ENCODE measurements at regions not wholly inside any gene's neighbourhood (a gene's known extent, or its start where the extent isn't known, plus 50 kb on each side); places are given as distances from the start of the nearest gene placed in this dataset.

DNA sequence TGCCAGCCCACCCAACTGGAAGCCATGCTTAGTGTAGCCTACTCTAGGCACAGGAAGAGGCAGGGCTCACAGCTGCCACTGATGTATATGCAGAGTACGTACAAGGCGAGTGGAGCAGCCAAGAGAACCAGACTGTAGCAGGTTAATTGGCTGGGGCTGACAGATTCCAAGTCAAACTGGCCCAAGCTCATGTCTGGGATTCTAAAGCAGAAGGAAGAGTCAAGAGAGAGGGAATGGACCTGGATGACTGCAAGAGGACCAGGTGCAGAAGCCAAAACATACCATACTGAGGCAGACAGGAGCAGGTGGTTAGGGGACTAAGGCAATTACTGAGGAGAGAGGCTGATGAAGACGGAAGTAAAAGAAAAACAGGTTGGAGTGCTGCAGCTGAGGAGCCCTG lies 51.3 kb upstream of the LRRN2 start:
- no peak for ATAC-seq

DNA sequence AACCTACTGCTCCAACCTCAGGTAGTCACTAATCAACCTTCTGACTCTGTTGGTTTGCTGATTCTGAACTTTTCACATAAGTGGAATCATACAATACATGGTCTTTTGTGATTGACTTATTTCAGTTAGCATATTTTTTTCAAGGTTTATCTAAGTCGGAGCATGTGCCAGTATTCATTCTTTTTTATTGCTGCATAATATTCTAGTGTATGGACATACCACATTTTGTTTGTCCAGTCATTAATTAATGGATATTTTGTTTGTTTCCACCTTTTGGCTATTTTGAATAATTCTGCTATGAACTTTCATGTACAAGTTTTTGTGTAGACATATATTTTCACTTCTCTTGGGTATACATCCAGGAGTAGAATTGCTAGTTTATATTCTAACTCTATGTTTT lies 53.0 kb upstream of the LRRN2 start:
- no peak for ATAC-seq

DNA sequence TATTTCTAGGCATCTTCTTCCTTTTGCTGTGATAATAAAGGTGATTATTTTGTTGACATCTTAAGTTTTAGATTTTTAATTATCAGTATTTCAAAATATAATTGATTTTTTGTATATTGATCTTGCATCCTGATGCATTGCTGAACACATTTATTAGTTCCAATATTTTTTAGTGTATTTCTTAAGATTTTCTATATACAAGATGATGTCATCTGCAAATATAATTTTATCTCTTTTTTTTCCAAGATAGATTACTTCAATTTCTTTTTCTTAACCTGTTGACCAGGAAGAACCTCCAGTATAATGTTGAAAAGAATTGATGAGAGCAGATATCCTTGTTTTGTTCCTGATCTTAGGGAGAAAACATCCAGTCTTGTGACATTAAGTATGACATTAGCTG lies 54.8 kb upstream of the LRRN2 start:
- no peak for ATAC-seq

DNA sequence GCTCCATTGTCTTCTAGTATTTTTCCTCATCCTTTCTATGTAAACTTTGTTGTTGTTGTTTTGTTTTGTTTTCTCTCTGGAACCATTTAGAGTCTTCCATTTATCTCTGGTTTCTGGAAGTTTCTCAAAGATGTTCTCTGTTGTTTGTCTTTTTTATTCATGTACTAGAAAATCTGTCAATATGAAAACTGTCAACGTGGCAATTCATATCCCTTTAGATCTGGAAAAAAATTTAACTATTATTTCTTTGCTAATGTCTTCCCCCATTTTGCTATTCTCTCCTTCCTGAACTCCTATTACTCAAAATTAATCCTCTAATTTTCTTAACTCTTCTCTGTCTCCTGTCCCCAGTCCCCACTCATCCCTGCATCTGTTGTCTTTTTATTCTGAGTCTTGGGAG lies 55.9 kb upstream of the LRRN2 start:
- ATAC-seq = no peak

DNA sequence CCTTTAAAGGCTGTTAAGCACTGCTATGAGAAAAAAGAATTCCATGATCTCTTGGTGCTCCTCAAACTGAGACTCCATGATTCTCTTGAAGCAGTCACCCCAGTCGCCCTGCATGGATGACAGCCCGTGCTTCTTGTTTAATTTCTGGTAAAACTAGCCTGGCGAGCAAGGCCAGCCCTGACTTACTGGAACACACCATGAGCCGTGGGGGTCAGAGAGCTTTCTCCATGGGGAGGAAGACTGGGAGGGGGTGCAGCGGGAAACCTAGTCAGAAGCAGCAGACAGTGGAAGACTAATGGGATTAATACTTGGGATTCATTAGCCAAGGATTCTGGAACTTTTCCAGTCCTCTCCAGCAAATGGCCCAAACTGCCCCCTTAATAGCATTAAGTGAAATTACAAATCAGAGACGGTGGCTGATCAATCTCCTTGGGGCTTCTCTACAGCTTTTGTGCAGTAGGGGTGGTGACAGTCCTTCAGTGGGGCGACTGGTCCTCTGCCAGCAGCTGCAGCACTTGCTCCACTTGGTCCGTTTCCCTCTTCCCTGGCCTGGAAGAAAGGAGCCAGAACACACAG lies 57.2 kb upstream of the LRRN2 start:
- peak; percentile 60 for ATAC-seq

DNA sequence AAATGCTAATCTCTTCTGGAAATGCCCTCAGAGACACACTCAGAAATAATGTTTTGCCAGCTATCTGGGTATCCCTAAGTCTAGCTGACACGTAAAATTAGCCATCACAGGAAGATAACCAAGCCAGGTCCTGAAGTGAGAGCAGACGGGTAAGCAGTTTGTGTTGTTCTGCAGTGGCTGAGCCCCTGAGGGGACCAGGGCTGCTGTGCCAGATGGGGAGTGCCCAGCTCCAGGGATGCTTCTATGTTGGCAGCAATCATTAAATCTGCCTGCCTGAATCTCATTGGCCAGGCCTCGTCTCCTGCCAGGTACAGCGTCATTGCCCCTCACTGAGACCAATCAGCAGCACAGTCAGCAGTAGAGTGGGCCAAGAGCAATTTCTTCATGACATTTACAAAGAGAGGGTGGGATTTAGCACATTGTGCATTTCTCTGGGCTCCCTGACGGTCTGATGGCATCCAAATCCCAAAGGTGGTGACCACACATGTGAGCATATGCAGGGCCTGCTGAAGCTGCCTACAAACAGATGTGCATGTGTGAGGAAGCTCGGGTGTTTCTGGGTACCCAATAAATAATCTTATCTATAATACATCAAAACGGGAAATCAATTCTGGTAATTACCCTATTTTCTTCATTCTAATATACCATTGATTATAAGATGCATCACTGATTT lies 58.7 kb upstream of the LRRN2 start:
- ATAC-seq = no peak

DNA sequence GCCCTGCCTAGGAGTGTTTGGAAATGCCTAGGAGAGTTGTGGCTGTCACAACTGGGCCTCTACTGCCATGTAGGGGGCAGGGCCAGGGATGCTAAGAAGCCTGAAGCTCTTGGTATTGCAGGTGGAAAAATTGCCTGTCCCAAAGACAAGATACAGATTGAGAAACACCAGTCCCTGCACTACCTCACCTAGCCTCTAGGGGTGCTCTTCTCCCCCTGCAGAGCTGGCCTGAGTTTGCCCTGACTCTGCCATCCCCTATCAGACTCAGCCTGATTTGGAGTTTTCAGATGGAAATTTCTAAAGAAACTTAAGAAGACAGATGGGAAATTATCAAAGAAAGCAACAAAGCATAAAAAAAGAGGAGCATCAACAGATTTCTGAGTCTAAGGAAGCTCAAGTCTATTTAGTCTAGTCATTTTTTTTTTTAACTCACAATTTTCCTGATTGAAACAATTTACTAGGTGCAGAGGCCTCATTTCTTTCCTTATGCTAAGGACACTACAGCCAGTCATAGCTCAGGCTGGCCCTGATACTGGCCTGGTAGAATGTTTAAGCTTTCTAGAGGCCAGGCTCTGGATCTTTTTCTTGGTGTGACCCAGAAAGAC lies 61.4 kb upstream of the LRRN2 start:
- ATAC-seq = peak; percentile 85

DNA sequence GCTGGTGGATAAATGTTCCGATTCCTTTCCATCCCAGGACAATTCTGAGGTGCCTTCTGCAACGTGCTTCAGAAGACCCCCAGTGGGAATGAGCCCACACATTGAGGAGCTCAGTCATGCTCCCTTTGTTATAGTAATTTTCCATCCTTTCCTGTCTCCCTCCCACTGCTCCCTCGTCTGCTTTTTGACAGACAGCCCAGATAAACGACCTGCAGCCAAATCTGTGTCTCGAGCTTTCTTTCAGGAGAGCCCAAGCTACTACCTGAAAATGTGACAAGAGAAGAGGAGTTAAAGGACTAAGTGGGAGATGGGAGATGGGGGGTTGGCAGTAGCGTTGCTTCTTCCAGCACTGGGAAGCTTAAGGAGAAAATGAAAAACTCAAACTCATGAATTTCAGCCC lies 65.9 kb upstream of the LRRN2 start:
- ATAC-seq = no peak

DNA sequence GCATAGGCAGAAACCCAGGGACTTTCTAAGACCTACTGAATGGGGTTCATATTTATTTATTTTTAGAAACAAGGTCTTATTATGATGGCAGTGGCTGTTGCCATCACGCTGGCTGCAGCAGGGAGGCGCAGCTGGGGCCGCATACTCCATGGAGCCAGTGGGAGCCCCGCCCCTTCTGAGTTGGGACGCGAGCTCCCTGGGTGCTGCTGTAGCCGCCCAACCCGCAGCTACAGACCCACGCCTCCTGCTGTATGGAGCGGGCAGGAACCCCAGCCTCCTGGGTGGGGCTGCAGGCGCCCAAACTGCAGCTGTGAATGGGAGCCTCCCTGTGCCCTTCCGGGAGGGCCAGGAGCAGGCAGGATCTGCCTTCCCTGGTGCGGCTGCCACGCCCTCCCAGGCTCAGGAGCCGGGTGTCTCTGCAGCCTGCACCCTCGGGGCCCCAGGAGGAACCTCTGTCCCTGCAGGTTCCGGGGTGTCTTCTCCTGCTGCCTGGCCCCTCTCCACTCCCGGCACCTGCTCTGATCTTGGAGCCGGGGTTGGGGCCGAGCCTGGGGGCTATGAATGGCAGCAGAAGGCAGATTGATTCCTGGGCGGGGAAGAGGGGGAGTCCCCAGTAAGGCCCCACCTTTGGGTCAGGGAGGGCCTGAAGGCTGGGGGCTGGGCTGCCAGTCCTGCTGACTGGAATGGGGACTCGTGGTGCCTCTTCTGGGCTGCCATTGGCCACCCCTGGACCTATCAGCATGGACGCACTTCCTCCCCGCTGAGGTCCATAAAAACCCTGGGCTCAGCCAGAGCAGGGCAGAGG lies 66.5 kb upstream of the LRRN2 start:
- ATAC-seq = peak; percentile 96

DNA sequence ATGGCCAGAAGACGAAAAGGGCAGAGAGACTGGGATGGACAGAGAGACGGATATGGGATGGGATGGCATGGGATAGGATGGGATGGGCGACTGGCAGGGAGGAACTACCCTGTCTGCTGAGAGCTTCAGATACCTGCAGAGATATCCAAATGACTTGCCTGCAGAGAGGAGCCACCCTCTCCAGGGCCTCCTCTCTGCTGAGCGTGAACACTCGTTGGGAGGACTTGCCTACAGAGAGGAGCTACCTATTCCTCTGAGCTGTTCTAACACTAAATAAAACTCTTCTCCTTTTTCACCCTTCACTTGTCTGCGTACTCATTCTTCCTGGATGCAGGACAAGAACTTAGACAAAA lies 67.1 kb upstream of the LRRN2 start:
- no peak for ATAC-seq

DNA sequence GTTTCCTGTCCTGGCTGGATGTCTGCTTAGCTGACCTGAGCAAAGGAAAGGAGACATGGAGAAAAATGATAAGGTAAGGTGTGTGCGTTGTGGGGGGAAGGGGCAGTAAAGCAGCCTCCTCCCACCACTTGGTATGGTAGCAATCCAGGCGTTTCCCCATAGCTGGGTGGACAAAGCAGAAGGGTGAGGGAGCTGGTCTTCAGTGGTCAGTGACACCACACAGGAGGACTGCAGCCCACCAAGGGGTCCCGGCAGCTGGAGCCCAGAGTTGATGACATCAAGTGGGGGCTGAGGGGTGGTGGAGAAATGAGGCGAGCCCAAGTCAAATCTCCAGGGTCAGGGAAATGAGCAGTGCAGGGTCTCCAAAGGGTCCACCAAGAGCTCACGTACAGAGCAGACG lies 69.3 kb upstream of the LRRN2 start:
- ATAC-seq = no peak

DNA sequence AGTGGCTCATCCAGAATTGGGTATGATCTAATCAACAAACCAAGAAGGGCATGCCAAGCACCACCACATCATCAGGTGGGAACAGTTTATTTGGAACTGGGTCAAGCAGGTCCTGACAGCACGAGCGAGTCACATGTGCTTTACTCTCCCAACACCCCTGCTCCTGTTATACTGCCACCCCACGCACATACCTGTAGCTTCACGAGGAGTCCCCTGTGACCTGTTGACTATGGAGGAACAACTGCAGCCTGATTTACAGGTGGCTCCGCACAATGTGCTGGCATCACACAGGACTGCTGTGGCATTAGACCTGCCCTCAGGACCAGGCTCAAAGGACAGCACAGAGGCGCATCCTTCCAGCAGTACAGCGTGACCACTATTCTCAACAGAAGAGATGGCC lies 70.8 kb upstream of the LRRN2 start:
- ATAC-seq = no peak

DNA sequence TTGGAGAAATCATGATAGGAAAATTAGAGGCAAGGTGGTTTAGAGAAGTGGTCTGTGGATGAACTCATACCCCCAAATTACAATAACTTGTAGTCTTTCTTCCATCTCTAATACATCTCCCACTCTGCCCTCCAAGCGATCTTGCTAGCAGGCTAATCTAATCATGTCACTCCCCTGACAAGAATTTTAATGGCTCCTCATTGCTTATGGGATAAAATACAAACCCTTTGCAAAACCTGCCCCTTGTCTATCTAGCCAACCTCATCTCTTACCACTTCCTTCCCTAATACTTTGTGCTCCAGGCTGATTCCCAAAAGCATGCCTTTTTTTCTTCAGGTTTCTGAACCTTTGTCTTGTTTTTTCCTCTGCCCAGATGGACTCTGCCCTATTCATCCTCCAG lies 71.3 kb upstream of the LRRN2 start:
- ATAC-seq = no peak

DNA sequence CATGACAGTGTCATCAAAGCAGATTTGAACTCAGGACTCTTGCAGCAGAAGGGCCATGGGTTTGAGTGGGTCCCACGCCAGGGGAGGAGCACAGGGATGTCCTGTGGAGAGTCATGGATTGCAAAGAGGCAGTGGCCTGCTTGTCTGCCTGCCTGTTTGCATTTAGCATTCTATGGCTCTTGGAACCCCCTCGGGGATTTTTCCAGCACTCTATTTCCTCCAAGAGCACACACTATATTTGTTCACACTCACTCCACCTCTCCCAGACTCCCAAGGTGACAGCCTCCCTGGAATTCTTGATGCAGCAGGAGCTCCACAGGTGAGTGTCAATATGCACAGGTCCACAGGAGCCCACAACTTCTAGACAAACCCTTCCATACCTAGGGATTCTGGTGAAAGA lies 73.1 kb upstream of the LRRN2 start:
- ATAC-seq = no peak

DNA sequence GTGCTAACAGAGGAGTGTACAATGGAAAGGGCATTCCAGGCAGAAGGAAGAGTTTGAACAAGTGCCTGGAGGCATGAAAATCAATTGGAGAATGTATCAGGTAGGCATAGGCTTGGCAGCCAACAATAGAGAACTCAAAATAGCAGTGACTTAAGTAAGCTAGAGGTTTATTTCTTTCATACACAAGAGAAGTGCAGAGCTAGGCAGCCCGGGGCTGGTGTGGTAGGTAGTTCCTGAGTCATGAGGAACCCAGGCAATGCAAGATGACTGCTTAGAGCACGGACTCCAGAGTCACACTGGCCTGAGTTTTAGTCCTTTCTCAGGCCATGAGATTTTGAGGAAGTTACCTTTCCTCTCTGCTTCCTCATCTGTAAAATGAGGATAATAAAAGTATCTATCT lies 74.8 kb upstream of the LRRN2 start:
- ATAC-seq = peak; percentile 64

DNA sequence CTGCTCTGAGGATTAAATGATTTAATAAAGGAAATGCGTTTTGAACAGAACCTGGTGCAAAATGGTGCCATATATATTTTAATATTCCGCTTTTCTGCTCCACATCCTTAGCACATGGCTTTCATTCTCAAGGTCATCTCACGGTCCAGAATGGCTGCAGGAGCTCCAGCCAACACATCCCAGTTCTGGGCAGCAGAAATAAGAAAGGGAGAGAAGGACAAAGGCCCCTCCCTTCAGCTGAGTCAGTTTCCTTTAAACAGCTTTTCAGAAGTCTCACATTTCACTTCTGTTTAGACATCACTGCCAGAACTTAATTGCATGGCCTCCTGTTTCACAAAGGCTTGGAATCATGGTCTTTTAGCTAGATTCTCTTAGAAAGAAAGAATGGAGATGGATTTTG lies 75.2 kb upstream of the LRRN2 start:
- ATAC-seq = no peak

DNA sequence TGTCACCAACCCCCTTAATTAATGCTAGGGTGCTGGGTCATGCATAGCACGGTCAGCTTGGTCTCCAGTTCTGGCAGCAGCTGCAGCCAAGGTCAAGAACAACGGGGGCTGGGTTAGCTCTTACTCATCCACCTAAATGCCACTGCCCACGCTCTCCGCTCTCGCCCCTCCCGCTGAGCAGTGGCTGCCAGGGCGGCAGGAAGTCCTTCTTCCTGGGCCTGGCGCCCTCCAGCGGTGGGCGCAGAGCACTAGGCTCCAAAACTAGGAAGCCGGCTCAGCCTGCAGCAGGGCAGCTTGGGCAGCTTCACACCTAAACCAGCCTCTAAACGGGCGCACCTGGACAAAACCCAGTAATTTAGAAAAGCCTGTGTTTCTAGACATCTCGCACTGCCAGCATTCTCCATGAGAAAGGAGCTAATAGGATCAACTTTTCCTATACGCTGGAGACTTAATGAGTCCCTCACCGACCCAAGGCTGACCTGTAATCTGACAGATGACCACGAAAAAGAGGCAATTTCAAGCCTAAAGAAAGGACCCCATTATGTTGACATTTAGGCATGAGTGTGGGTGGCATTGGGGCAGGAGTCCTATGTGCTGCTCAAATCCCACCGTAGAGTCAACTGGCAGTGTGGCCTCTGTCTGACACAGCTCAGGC lies 78.4 kb upstream of the LRRN2 start:
- ATAC-seq = peak; percentile 88

DNA sequence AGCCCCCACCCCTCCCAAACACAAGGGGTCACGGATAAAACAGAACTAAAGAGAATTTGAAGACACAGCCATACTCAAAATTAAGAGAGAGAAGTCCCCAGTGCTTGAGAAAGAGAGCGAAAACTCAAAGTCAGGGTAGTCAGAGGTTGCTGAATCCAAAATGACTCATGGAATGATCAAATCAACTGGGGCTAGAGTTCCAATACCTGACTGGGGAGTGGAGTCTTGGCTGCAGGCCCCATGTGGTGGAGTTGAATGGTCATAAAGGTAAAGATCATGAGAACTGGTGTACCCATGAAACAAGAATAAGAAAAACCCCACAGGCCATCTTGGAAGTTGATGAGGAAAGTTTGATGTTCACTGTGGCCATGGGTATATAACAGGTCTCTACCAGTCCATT lies 84.5 kb upstream of the LRRN2 start:
- peak; percentile 55 for ATAC-seq

DNA sequence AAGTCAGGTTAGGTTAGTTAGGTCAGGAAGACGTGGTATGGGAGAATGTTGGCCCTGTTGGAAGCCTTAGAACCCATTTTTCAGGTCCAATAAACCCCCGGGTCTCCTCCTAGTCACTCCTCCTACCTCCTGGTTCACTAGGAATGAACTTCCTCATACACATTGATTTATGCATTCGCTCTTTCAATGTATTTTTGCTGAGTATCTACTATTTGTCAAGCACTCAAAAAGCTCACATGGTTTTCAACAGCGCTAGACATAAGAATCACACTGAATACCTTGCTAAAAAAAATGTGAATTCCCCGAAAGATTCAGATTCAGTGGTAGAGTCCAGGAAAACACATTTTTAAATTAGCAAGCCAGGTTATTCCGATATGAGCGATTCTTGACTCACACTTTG lies 85.8 kb upstream of the LRRN2 start:
- ATAC-seq = no peak

DNA sequence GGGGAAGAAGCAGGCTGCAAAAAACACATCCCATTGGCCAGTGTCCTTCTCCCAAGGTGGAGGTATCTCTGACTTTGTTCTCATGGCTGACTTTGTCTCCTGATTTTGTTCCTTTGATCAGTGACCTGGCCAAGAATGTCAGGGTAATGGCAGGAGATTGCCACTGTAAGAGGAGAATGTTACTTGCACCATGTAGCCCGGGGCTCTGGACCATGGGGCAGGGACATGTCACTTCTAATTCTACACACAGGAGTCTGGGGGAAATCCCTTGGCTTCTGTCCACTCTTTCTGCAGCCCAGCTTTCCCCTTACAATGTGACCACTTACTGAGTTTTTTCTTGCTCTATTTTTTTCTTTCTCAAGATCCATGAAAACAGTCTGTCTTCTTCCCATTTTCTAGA lies 87.7 kb upstream of the LRRN2 start:
- ATAC-seq = no peak

DNA sequence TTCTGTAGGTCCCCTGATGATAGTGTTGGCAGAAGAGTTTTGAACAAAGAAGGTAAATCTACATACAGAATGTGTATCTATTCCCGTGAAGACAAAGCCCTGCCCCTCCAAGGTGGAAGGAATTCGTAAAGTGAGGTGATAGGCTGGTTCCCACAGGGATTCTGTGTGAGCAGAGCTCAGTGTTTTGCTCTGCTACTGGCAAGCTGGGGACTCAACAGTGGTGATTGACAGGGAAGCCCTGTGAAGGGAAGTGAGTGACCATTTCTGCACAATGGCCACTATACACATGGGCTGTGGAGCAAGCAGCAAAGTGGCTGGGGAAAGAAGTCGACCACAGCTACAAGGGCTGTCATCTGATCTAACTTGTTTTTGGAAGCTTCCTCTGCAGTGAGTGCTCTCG lies 90.0 kb upstream of the LRRN2 start:
- no peak for ATAC-seq

DNA sequence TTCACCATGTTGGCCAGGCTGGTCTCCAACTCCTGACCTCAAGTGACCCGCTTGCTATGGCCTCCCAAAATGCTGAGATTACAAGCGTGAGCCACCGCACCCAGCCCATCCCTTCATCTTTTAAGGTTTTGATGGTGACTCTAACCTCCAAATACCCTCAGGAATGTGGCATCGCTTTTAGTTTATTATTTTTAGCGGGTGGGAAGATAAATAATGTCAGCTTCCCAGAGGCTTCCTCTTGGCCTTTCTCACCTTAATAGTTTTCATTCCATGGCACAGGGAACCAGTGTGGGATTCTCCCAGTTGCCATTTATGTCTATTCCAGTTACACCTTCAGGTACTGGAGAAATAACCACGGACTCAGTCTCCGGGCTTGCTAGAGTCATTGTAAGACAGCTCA lies 92.1 kb upstream of the LRRN2 start:
- ATAC-seq = no peak

DNA sequence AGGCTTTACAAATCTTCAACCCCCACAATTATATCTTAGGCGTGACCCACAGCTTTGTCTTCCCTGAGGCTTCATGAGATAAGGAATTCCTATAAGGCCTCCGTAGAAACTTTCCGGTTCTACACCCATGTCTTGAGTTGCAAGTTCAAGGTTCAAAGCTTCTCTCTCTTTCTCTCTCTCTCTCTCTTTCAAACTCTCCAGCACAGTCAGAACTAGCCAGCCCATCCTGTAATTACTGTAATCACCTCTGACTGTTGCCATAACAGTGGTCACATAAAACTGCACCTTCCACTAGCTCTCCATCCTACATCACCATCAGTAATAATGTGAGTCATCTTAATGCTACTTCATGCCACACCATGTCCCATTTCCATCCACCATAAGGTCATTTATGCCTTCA lies 90.0 kb upstream of the NFASC start:
- ATAC-seq = no peak
